AG04450 (cell line): ENCODE measurements at regions not wholly inside any gene's neighbourhood (a gene's known extent, or its start where the extent isn't known, plus 50 kb on each side); places are given as distances from the start of the nearest gene placed in this dataset.

Experiments
- CTCF ChIA-PET: fragments of 300-600, 350-600 bp; formaldehyde crosslinking; extraction: SDS; loops from one replicate; lab custom pipeline; 2022; ENCODE audit warnings: antibody characterized with exemption, inconsistent platforms; lab: Charles Lee
- POLR2A ChIA-PET: fragments of 350-600 bp; formaldehyde crosslinking; extraction: SDS; loops from one replicate; lab custom pipeline; 2021; ENCODE audit warnings: antibody characterized with exemption, inconsistent platforms; lab: Yijun Ruan, JAX
- DNase-seq: peaks from one replicate; pipeline ENCODE4 v3.0.0-alpha.2; 2011; ENCODE audit warnings: low read depth, low spot score
- H3K27ac ChIP-seq: one replicate; pipeline ENCODE4 v1.5.1; 2012; ENCODE audit warnings: low read depth, low read length, control low read depth
- H3K27me3 ChIP-seq: one replicate; pipeline ENCODE4 v1.6.0; 2012; ENCODE audit warnings: low read length; ENCODE audit not compliant: control insufficient read depth, insufficient read depth
- H3K4me3 ChIP-seq: 2 replicates; pipeline ENCODE4 v1.5.1; 2011; ENCODE audit warnings: mild to moderate bottlenecking, low read depth, low read length, control low read depth
- H3K9me3 ChIP-seq: 2 replicates; pipeline ENCODE4 v1.5.1; 2012; ENCODE audit warnings: low read length; ENCODE audit not compliant: control insufficient read depth, insufficient read depth
- TF ChIP-seq, protein P1 (sequence below): IDR thresholded peaks from 2 replicates; pipeline ENCODE4 v1.5.1; 2011; ENCODE audit warnings: low read depth, low read length, control low read depth, inconsistent platforms

DNA sequence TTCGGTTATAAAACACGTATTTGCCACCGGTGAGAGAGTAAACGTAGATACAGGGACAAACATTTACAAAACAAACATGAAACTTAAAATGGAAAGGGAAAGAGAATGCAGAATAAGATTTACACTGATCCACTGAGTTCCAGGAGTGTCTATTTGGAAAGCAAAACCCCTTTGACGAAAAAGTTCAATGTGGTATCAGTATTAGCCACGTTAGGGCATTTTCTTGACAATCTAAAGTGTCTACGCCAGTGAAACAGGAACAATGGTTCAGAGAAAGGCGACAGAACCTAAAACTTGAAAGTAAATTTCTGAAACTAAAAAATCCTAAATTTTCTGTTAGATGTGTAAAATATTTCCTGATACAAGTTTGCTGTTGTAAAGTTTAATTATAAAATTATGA lies 278.5 kb upstream of the TENM3 start:
- no peak for DNase-seq
- TF ChIP-seq, protein P1, sequence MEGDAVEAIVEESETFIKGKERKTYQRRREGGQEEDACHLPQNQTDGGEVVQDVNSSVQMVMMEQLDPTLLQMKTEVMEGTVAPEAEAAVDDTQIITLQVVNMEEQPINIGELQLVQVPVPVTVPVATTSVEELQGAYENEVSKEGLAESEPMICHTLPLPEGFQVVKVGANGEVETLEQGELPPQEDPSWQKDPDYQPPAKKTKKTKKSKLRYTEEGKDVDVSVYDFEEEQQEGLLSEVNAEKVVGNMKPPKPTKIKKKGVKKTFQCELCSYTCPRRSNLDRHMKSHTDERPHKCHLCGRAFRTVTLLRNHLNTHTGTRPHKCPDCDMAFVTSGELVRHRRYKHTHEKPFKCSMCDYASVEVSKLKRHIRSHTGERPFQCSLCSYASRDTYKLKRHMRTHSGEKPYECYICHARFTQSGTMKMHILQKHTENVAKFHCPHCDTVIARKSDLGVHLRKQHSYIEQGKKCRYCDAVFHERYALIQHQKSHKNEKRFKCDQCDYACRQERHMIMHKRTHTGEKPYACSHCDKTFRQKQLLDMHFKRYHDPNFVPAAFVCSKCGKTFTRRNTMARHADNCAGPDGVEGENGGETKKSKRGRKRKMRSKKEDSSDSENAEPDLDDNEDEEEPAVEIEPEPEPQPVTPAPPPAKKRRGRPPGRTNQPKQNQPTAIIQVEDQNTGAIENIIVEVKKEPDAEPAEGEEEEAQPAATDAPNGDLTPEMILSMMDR: no peak
- POLR2A ChIA-PET: no interaction called here

DNA sequence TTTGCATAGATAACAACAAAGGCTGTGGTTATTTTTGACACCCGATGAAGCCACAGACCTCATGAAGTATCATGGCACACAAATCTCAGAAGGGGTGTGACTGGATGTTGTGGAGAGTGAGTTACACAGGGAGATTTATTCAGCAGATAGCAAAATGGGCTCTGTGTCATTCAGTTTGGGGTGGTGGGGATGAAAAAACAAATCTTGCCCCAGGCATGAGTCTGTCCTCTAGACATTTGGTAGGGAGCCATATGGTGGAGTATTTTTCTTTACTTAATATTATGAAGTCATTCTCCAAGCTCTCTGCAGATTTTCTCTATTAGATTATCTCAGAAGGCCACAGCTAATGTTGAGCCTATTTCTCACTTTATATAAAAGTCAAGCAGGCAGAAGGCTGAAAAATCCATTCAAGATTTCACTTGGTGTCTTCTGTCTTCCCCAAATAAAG lies 277.1 kb upstream of the TENM3 start:
- no peaks in the 10 kb centered on the region for H3K27me3 ChIP-seq
- no peaks in the 10 kb centered on the region for H3K9me3 ChIP-seq
- H3K4me3 ChIP-seq: no peak overlapping the region
- TF ChIP-seq, protein P1: no peak
- no peak for DNase-seq
- ChIA-PET POLR2A (no interaction called here), CTCF (no interaction called here)
- H3K27ac ChIP-seq: no peak overlapping the region

More for the DNA sequence above, 278.5 kb upstream of the TENM3 start:
- CTCF ChIA-PET: interaction anchor here (0.6 to 1.0 kb wide), 2 partner anchors 214 to 841 kb away, joined by 5 to 7 read pairs; no protein-coding TSS in a partner anchor
- no peak overlapping the region for H3K27ac ChIP-seq
- no peaks in the 10 kb centered on the region for H3K27me3 ChIP-seq
- H3K9me3 ChIP-seq: no peaks in the 10 kb centered on the region
- no peak overlapping the region for H3K4me3 ChIP-seq

DNA sequence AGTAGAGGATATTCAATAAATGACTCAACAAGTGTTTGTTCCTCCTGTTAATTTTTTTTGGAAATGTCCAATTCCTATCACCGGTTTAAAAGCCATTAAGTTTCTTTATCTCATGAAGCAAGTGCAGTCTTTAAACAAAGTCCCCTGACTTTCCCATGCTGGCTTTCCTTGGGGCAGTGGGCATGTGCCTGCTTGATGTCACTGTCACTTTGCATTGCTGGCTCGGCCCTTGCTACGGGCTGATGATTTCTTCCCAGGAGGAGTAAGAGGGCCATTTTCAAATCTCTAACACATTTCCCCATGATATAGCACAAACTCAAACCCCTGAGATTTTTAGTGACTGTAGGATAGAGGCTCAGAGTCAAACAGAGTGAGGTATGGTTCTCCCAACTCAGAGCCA lies 275.8 kb upstream of the TENM3 start:
- CTCF ChIA-PET: no interaction called here
- H3K9me3 ChIP-seq: no peaks in the 10 kb centered on the region
- TF ChIP-seq, protein P1: no peak
- H3K4me3 ChIP-seq: no peak overlapping the region
- DNase-seq: no peak
- H3K27me3 ChIP-seq: no peaks in the 10 kb centered on the region
- POLR2A ChIA-PET: no interaction called here
- no peak overlapping the region for H3K27ac ChIP-seq

DNA sequence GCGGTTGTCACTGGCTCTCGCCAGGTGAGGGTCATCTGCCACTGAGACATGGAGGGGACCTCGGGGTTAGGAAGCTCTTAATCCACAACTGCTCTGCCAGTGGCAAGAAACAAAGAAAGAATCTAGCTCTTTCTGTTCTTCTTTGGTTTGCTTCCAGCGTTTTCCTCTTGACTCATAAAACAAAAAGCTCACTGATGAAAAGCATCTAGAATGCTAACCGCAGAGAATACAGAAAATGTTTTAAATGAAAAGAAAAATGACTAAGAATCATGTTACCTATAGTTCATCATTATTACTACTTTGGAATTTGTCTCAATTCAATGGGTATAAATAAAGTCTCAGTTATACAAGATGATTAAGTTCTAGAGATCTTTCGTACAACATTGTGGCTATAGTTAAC lies 274.8 kb upstream of the TENM3 start:
- no peaks in the 10 kb centered on the region for H3K27me3 ChIP-seq
- CTCF ChIA-PET: no interaction called here

DNA sequence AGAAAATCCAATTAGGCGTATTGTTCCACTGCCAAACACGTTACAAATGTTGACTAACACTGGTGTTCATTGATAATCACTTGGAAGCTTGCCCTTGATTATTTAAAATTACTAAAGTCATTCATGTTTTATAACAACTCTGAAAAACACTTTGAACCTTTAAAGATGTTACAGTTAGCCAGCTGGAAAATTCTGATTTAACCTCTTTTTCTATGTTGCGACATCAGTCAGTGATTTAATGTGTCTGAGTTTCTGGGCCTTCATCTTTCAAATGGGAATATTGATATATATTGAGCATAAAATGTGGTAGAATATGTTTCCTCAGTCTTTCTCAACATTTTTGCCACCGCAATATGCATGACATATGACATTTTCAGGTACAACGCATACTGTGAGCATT lies 274.1 kb upstream of the TENM3 start:
- ChIA-PET CTCF (no interaction called here), POLR2A (interaction anchor here (0.7 kb wide), 1 partner anchor 267 kb away, joined by 3 read pairs; no protein-coding TSS in a partner anchor)
- DNase-seq: no peak
- H3K9me3 ChIP-seq: peaks cover 4% of the 10 kb centered on the region
- TF ChIP-seq, protein P1: no peak
- H3K27ac ChIP-seq: no peak overlapping the region
- no peak overlapping the region for H3K4me3 ChIP-seq
- no peaks in the 10 kb centered on the region for H3K27me3 ChIP-seq

More for the DNA sequence above, 274.8 kb upstream of the TENM3 start:
- Histone ChIP-seq H3K27ac (peak overlapping the region; percentile 69), H3K4me3 (no peak overlapping the region), H3K9me3 (no peaks in the 10 kb centered on the region)
- peak; percentile 44 for DNase-seq
- TF ChIP-seq, protein P1: no peak
- POLR2A ChIA-PET: interaction anchor here (0.6 to 1.0 kb wide), 2 partner anchors 9 to 837 kb away, joined by 3 to 4 read pairs; no protein-coding TSS in a partner anchor
